ENCODE measurements at regions not wholly inside any gene's neighbourhood (a gene's known extent, or its start where the extent isn't known, plus 50 kb on each side); places are given as distances from the start of the nearest gene placed in this dataset.

DNA sequence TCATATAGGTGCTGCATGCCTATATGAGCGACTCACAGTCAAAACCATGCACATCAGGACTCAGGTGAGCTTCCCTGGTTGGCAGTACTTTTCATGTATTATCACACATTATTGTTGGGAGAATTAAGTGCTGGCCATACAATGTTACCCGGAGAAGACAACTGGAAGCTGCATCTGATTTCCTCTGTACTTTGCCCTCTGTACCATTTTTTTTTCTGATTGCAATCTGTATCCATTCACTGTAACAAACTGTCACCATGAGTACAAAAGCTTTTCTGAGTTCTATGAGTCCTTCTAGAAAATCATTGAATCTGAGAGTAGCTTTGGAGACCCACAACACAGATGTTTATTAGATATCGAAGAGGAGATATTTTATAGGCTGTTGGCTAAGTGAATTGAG lies 651.0 kb downstream of the NR2F1-AS1 start:
- no peak for DNase-seq (ENCODE audit: low read depth)

GRCh38 chr5:92927291-92927778 lies 653.7 kb downstream of the NR2F1-AS1 start:
- DNase-seq (ENCODE audit: low read depth), result no peak

GRCh38 chr5:92923885-92924284 lies 657.1 kb downstream of the NR2F1-AS1 start:
- no peak for DNase-seq (ENCODE audit: low read depth)

DNA sequence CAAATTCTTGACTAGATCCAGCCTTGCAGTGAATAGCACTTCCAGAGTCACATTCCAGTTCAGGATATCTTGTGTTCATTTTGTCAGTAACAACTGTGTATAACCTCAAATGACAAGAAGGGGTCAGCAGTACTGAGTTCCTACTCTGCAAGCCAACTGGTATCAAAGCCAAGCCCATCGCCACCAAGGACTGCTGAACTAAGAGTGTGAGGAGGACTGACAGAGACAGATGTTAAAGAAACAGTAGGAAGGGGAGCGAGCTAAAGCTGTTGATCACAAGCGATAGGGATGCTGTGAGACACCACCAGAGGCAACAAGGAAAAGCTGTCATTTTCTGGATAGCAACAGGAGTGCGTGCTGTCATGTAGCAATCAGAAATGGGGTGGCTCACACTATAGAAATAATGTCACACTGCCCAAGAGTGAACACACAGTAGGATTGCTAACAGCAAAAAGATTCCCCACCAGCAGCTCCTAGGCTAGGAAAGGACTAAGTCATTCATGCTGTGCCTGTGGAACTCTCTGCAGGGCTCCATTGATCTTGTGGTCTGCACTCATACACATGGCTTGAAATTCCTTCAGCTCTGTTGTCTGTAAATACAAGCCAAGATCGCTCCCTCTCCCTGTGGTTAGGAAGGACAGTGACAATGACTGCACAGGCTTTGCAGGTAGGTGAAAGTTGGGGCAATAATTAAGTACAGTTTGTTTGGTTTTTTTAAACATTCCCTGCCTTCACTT lies 658.6 kb downstream of the NR2F1-AS1 start:
- DNase-seq (ENCODE audit: low read depth), result no peak

DNA sequence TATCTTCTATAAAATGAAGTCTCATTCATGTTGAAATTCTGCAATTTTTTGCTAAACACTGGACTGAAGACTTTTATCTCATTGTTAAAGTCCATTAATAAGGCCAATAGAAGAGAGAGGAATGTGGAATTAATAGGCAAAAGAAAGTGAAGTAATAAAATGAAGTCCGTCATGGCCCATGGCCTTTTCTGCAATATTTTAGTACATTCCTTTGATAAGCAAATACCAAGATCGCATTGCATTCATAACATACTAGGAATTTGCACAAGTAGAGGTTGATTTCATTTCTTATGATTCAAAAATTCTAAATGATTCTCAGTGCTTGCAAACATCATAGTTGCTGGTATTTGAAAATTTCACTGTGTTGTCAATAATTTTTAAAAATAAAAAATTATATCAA lies 664.0 kb downstream of the NR2F1-AS1 start:
- DNase-seq (ENCODE audit: low read depth), result no peak

DNA sequence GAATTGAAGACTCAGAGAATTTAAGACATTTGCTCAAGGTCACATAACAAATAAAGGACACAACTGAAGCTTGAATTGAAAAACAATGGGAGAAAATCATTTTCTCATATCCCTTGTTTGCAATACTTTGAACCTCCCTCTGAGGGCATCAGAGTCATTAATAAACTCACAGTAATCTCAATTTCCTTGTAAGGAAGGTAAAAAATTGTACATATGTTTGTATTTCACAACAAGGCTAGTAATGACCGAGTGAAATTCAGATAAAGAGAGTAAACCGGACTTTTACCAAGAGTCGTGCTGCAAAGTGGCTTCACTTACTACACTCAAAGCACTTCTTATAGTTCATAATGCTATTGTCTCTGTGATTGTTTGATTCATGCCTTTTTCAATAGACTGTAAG lies 665.0 kb downstream of the NR2F1-AS1 start:
- no peak for DNase-seq (ENCODE audit: low read depth)

DNA sequence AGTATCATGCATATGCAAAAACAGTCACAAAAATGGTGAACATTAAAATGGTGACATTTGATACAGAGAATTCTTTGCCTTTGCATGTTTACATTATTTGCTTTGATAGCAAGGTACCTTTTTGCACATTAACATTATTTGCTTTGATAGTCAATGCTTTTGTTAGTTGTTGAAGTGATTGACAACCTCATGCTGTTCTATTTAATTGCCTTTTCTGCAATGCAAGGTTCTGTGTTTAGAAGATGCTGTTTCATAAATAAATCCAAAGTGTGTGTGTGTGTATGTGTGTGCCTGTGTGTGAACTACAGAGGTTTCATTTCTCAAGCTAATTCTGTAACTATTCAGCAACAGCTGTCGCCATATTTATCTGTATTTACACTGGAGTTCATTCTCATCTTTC lies 668.7 kb downstream of the NR2F1-AS1 start:
- no peak for DNase-seq (ENCODE audit: low read depth)

- DNase-seq (ENCODE audit: low read depth), result no peak
Measured at GRCh38 chr5:92911851-92912250, 669.2 kb downstream of the NR2F1-AS1 start.

GRCh38 chr5:92911293-92911692 lies 669.7 kb downstream of the NR2F1-AS1 start:
- no peak for DNase-seq (ENCODE audit: low read depth)

- DNase-seq (ENCODE audit: low read depth), result no peak
Measured at GRCh38 chr5:92909602-92909962, 671.4 kb downstream of the NR2F1-AS1 start.

DNA sequence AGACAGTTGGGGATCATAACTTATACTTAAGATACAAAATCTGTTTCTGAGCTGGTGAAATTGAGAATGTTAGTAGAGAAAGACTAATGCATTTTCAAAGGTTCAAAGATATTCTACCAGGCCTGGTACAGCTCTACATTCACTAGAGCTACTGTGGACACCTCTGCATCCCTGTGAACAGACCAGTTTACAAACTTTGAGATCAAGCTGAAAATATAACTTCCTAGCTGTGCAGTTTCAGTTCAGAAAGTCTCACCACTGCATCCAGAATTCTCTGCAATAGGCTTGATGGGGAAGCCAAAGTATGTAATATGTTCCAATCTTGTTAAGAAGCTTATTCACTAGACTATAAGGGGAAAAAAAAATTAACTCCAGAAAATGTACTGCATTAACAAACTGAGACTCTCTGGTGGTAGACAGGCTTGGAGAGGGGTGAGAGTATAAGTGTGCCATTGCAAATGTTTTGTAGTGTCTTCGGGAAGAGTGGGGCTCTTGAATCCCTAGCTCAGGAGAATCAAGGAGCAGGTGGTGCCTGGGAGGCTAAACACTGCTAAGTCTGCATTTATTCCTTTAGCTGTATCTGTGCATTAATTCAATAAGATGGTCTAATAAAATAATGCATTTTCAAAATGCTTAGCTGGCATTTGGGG lies 671.9 kb downstream of the NR2F1-AS1 start:
- no peak for DNase-seq (ENCODE audit: low read depth)

GRCh38 chr5:92907938-92908606 lies 672.9 kb downstream of the NR2F1-AS1 start:
- DNase-seq (ENCODE audit: low read depth), result peak; percentile 23

DNA sequence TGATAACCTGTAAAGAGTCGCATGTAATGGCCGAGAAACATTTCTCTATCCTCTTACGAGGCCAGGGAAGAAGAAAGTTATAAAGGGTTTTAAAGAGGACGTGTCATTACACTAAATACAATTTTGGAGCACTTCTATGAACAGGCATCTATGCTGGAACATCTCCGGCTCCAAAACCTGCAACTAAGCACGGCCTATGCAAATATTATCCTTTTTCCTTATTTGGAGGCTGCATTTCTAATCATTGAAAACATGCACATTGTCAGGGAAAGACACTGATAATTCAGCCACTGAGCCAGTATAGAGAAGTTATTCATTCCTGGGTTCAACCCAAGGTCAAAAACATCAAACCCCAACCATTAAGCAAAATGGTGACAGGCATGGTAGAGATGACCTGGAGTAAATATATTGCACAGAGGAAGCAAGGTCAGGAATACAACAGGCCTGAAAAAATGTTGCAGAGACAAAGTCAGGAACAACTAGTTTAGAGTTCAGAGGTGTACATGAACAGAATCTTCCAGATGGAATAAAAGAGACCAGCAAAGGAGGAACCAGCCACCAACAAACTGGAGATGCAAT lies 674.1 kb downstream of the NR2F1-AS1 start:
- no peak for DNase-seq (ENCODE audit: low read depth)

DNA sequence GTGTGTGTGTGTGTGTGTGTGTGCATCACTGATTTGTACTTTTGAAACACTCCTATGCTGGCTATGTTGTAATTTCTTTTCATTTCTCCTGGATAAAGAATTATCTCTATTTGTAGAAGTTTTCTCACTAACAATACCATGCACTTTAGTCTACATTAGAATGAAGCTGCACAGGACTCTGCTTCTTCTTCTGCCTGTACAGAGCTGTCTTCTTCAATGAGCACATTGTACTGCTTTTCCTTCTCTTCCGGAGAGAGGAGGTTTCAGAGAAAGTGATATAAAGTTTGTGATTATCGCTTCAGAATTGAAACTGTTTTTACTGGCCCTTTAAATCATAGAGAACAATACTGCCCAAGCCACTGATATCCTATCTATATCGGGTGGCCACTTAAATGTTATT lies 677.0 kb downstream of the NR2F1-AS1 start:
- no peak for DNase-seq (ENCODE audit: low read depth)

DNA sequence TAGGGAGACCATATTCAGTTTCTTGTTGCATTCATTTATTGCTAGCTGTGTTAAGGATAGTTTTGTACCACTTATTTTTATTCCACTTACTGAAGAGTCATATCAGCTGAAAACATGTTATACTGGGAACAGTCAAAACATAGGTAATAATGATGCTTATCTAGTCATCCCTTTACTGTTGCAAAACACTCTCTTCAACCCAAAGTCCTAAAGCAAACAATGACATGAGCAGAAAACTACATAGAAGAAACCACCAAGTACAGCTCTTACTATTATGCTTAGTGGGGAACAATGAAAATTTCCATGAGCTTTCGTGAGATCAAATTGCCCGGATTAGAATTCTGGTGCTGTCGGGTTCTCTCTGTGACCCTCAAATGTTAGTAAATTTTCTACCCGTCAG lies 681.4 kb downstream of the NR2F1-AS1 start:
- no peak for DNase-seq (ENCODE audit: low read depth)

- no peak for DNase-seq (ENCODE audit: low read depth)
Measured at GRCh38 chr5:92896722-92897121, 684.3 kb downstream of the NR2F1-AS1 start.

DNA sequence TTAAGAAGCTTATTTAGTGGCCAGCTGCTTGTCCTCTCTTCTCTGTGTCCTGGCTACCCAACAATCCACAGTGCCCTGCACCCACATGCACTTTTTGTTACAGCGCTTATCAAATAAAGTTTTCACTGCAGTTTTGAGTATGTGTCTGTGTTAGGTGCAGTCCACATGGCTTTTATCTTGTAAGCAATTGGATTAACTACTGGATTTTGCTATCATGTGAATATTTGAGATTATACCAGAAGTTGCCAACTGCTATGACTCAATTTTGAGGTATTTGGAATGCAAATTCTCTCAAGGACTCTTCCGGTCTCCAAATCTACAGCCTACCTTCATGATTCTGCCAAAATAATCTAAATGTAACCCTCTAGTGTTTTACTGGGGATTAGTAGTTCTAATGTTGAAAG lies 690.2 kb downstream of the NR2F1-AS1 start:
- no peak for DNase-seq (ENCODE audit: low read depth)

GRCh38 chr5:92889140-92889539 lies 691.9 kb downstream of the NR2F1-AS1 start:
- DNase-seq (ENCODE audit: low read depth), result no peak

DNA sequence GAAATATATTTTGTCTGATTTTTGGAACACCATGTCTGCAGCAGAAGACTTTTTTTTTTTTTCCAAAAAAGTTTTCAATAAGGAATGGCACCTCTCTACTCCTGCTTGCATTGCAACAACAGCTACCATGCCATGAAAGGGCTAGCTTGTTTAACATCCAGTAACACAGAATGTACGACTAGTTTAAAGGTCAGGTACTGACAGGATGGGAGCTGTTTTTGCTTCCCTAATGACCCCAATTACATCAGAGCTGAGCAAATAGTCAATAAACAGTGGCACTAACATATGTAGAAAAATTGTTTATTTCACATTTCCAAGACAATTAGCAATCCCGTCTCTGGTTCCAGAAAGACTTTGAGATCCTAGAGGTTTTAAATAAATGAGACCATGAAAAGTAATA lies 693.8 kb downstream of the NR2F1-AS1 start:
- DNase-seq (ENCODE audit: low read depth), result no peak

GRCh38 chr5:92886751-92887150 lies 694.3 kb downstream of the NR2F1-AS1 start:
- DNase-seq (ENCODE audit: low read depth), result no peak

- DNase-seq (ENCODE audit: low read depth), result no peak
Measured at GRCh38 chr5:92885950-92886349, 695.1 kb downstream of the NR2F1-AS1 start.

- no peak for DNase-seq (ENCODE audit: low read depth)
Measured at GRCh38 chr5:92884469-92884868, 696.5 kb downstream of the NR2F1-AS1 start.
